Osteocyte (in vitro differentiated cells): ENCODE measurements at regions not wholly inside any gene's neighbourhood (a gene's known extent, or its start where the extent isn't known, plus 50 kb on each side); places are given as distances from the start of the nearest gene placed in this dataset.

ENCODE experiments used
- DNase-seq: peaks from one replicate; pipeline ENCODE4 v3.0.0; 2021; ENCODE audit warnings: mixed read lengths; ENCODE audit not compliant: unreplicated experiment; ENCODE audit errors: extremely low spot score
- H3K27ac Mint-ChIP-seq: one replicate; pipeline ENCODE4 v1.8.0; 2021; ENCODE audit warnings: mild to moderate bottlenecking, mixed read lengths; ENCODE audit not compliant: unreplicated experiment
- H3K27me3 Mint-ChIP-seq: one replicate; pipeline ENCODE4 v1.8.0; 2021; ENCODE audit warnings: mixed read lengths; ENCODE audit not compliant: unreplicated experiment
- H3K36me3 Mint-ChIP-seq: one replicate; pipeline ENCODE4 v1.8.0; 2021; ENCODE audit warnings: mixed read lengths; ENCODE audit not compliant: unreplicated experiment
- H3K4me1 Mint-ChIP-seq: one replicate; pipeline ENCODE4 v1.8.0; 2021; ENCODE audit warnings: mixed read lengths; ENCODE audit not compliant: unreplicated experiment
- H3K4me3 Mint-ChIP-seq: one replicate; pipeline ENCODE4 v1.8.0; 2021; ENCODE audit warnings: mild to moderate bottlenecking, moderate library complexity, mixed read lengths; ENCODE audit not compliant: unreplicated experiment
- H3K9me3 Mint-ChIP-seq: one replicate; pipeline ENCODE4 v1.8.0; 2021; ENCODE audit warnings: mixed read lengths; ENCODE audit not compliant: unreplicated experiment
- TF ChIP-seq, protein P1 (sequence below): fragments of 200-600 bp; sonication (generic); IDR thresholded peaks from 2 replicates; pipeline ENCODE4 v1.5.0; 2021; ENCODE audit warnings: antibody characterized with exemption, mild to moderate bottlenecking, moderate library complexity

- DNase-seq = no peak
- TF ChIP-seq, protein P1, sequence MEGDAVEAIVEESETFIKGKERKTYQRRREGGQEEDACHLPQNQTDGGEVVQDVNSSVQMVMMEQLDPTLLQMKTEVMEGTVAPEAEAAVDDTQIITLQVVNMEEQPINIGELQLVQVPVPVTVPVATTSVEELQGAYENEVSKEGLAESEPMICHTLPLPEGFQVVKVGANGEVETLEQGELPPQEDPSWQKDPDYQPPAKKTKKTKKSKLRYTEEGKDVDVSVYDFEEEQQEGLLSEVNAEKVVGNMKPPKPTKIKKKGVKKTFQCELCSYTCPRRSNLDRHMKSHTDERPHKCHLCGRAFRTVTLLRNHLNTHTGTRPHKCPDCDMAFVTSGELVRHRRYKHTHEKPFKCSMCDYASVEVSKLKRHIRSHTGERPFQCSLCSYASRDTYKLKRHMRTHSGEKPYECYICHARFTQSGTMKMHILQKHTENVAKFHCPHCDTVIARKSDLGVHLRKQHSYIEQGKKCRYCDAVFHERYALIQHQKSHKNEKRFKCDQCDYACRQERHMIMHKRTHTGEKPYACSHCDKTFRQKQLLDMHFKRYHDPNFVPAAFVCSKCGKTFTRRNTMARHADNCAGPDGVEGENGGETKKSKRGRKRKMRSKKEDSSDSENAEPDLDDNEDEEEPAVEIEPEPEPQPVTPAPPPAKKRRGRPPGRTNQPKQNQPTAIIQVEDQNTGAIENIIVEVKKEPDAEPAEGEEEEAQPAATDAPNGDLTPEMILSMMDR = no peak
- Mint-ChIP-seq H3K4me1 (peaks cover 19% of the 10 kb centered on the region), H3K27me3 (no peaks in the 10 kb centered on the region), H3K36me3 (no peaks in the 10 kb centered on the region), H3K27ac (no peak overlapping the region), H3K4me3 (no peak overlapping the region), H3K9me3 (no peaks in the 10 kb centered on the region)
These were observed 54.1 kb downstream of the SOCS3 start for GRCh38 chr17:78305801-78306200.

DNA sequence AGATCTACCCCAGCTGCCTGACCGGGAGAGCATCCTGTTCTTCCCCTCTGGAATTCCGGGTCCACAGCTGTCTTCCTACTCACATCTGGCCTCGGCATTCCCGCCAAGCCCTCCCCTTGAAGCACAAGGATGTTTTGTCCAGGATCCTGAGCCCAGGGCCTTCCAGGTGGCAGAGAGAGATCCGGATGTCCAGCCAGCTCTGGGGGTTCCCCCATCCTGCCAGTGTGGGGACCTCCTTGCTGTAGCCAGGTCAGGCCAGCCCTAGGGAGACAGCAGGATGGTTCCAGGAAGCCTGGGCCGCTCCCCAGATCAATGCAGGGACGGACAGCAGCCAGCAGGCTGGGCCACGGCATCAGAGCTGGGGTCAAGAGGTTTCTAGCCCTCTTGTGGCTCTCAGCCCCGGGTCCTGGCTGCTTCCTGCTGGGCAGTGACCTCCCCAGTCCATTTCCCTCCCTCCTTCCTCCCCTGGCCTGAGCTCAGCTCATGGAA lies 55.3 kb downstream of the SOCS3 start:
- DNase-seq = no peak
- TF ChIP-seq, protein P1 = no peak
- Mint-ChIP-seq H3K9me3 (no peaks in the 10 kb centered on the region), H3K27me3 (no peaks in the 10 kb centered on the region), H3K4me3 (no peak overlapping the region), H3K27ac (no peak overlapping the region), H3K4me1 (peaks cover 20% of the 10 kb centered on the region), H3K36me3 (no peaks in the 10 kb centered on the region)

GRCh38 chr17:78302478-78302877 lies 57.4 kb downstream of the SOCS3 start:
- TF ChIP-seq, protein P1 = no peak
- DNase-seq = no peak
- H3K27me3 Mint-ChIP-seq = no peaks in the 10 kb centered on the region
- H3K27ac Mint-ChIP-seq = no peak overlapping the region
- H3K9me3 Mint-ChIP-seq = no peaks in the 10 kb centered on the region
- H3K4me3 Mint-ChIP-seq = no peak overlapping the region
- H3K4me1 Mint-ChIP-seq = peaks cover 8% of the 10 kb centered on the region
- H3K36me3 Mint-ChIP-seq = no peaks in the 10 kb centered on the region

DNA sequence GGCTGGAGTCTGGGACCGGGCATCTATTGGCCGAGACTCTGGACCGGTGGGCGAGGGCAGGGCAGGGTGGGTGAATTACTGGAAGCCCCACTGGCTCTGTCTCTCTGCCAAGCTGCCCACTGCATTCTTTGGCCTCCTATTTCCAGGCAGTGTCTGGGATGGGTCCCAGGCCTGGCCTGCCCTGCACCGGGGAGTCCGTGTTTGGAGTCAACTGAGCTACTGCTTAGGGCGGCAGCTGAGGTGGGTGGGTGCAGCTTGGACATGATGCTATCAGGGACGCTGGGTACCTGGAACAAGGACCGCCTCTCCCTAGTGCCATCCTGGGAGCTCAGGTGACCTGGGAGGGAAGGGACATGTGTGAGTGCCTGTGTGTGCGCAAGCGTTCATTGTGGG lies 58.1 kb downstream of the SOCS3 start:
- peaks cover 8% of the 10 kb centered on the region for H3K4me1 Mint-ChIP-seq

DNA sequence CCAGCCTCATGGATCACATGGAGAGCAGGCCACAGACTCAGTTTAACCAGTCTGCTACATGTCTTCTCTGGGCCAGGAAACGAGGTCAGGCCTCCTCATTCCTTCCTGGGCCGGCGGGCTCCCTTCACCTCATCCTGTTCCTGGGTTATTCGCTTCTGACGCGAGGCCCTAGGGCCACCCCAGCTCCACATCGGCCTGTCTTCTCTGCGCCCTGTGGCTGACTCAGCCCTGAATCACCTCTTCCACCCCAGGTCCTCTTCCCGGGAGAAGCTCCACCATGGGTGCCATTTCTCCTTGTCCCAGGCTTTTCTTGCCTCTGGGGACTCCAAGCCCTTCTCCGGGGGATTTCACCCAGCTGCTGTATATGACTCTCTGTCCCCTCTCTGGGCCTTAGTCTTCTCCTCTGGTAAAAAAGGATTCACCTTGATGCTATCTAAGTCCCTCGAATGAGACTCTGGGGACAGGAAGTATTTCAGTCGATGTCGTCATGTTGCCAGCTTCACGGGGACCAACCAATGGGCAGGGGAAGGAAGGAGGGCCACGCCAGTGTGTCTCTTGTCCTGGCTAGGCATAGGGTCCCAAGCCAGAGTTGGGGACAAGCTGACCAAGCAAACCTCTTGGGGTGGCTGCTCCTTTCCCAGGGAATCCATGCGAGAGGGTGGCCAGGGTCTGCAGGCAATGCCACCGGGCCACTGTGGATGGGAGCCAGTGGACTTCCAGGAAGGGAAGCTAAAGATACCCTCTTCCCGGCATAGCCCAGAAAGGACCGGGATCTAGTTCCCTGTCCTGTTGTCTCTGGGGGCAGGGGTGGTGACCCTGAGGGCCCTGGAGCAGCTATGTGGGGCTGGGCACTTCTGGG lies 58.7 kb downstream of the SOCS3 start:
- H3K36me3 Mint-ChIP-seq = no peaks in the 10 kb centered on the region
- H3K27me3 Mint-ChIP-seq = no peaks in the 10 kb centered on the region
- no peak for DNase-seq
- TF ChIP-seq, protein P1 = no peak
- peaks cover 8% of the 10 kb centered on the region for H3K4me1 Mint-ChIP-seq
- H3K9me3 Mint-ChIP-seq = no peaks in the 10 kb centered on the region
- H3K4me3 Mint-ChIP-seq = no peak overlapping the region
- H3K27ac Mint-ChIP-seq = peak overlapping the region; percentile 12

More for the DNA sequence above, 58.1 kb downstream of the SOCS3 start:
- Mint-ChIP-seq H3K27me3 (no peaks in the 10 kb centered on the region), H3K36me3 (no peaks in the 10 kb centered on the region), H3K27ac (no peak overlapping the region), H3K4me3 (no peak overlapping the region), H3K9me3 (no peaks in the 10 kb centered on the region)
- DNase-seq = no peak
- TF ChIP-seq, protein P1 = no peak
